ENCODE measurements at regions not wholly inside any gene's neighbourhood (a gene's known extent, or its start where the extent isn't known, plus 50 kb on each side); places are given as distances from the start of the nearest gene placed in this dataset.

DNA sequence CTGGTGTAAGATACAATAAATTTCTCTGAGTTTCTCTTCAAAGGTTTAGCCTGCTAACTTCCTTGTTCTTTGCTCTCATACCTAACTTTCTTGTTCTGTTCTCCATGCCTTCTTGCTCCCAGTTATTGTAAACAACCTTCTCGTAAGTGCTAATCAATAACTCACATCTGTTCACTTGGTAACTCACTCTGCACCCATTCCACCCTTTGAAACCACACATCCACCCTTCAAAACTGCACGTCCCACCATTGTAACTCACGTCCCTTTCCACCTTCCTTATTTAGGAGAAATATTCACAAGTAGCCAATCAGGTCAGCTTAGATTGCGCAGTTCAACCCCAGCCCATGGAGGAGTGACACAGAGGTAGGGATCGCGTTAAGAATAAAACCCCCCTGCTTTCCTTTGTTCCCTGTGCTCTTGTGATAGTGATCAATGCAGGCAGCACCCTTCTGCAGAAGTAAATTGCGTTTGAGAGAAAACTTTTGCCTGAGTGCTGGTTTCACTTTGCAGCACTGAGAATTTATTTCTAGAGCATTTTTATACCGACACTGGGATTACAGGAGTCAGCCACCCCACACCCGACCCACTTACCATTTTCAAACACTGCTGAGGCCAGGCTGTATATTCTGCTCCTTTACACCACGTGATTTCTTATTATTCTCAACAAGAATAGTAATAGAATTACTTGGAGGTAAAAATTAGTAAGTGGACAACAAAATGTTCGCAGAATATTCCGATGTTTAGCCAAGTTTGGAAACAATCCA is 789.2 kb upstream of the RGS18 start:
- H3K4me2 ChIP-seq (ENCODE audit: low read length, poor library complexity, severe bottlenecking): no peak overlapping the region
- no peak overlapping the region for H3K14ac ChIP-seq (ENCODE audit: low read length in 2 of 2)
- no peak overlapping the region for H3K27ac ChIP-seq (ENCODE audit: low read length, poor library complexity, severe bottlenecking)
- no peak overlapping the region for H3K4me3 ChIP-seq (ENCODE audit: insufficient read depth in 1 of 2, low read depth in 1 of 2, low read length in 2 of 2)
- H3K79me1 ChIP-seq (replicated peaks; ENCODE audit: low read length, poor library complexity, severe bottlenecking): no peaks in the 10 kb centered on the region
- H3K18ac ChIP-seq (ENCODE audit: low read depth in 1 of 2, low read length in 2 of 2): no peak overlapping the region
- H2BK120ac ChIP-seq (ENCODE audit: low read depth, low read length): no peak overlapping the region
- no peak overlapping the region for H4K8ac ChIP-seq (ENCODE audit: low read length)
- no peak overlapping the region for H4K91ac ChIP-seq (ENCODE audit: low read length)
- 74% methylated on average over 10 of the region's 12 CpGs for WGBS
- no peak overlapping the region for H2BK5ac ChIP-seq (ENCODE audit: low read depth, low read length, poor library complexity, severe bottlenecking)
- H2AK5ac ChIP-seq (ENCODE audit: low read length, severe bottlenecking): no peak overlapping the region
- no peaks in the 10 kb centered on the region for H3K36me3 ChIP-seq (ENCODE audit: control insufficient read depth in 1 of 2, insufficient read depth in 2 of 2, low read depth in 1 of 2, low read length in 2 of 2)
- peaks cover 22% of the 10 kb centered on the region for H3K9me3 ChIP-seq (ENCODE audit: control insufficient read depth, low read length)
- H3K9ac ChIP-seq (ENCODE audit: low read length): no peak overlapping the region
- no peaks in the 10 kb centered on the region for H3K27me3 ChIP-seq (ENCODE audit: control insufficient read depth in 1 of 2, insufficient read depth in 1 of 2, low read length in 2 of 2)
- H3K23ac ChIP-seq (ENCODE audit: low read length in 2 of 2): no peak overlapping the region
- H3K4me1 ChIP-seq (ENCODE audit: control insufficient read depth, insufficient read depth, low read depth, low read length): peaks cover 1% of the 10 kb centered on the region
- no peak for DNase-seq
- H2BK15ac ChIP-seq (ENCODE audit: low read depth, poor library complexity, severe bottlenecking): no peak overlapping the region
- H2AFZ ChIP-seq (ENCODE audit: low read depth, low read length): no peak overlapping the region
- H2BK12ac ChIP-seq (ENCODE audit: low read length in 2 of 2): no peak overlapping the region
- H3K4ac ChIP-seq (ENCODE audit: low read depth in 1 of 2, low read length in 2 of 2): no peak overlapping the region

DNA sequence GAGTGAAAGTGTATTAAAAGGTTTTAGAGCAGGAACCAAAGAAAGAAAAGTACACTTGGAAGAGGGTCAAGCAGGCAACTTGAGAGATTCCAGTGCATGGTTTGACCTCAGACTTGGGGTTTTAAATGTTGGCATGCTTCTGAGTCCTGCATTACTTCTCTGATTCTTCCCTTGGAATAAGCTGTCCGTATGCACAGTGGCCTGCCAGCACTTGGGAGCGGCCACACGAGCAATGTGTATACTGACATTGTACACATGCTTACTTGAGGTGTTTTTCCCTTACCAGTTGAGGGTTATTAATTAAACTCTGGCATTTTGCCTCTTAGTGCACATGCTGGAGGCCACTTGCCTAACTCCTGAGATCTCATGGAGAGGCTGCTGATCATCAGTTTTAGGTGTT is 786.6 kb upstream of the RGS18 start:
- no peak overlapping the region for H3K23ac ChIP-seq (ENCODE audit: low read length in 2 of 2)
- H3K79me1 ChIP-seq (replicated peaks; ENCODE audit: low read length, poor library complexity, severe bottlenecking): no peaks in the 10 kb centered on the region
- H4K91ac ChIP-seq (ENCODE audit: low read length): no peak overlapping the region
- no peak overlapping the region for H3K27ac ChIP-seq (ENCODE audit: low read length, poor library complexity, severe bottlenecking)
- no peak overlapping the region for H2BK5ac ChIP-seq (ENCODE audit: low read depth, low read length, poor library complexity, severe bottlenecking)
- H2AK5ac ChIP-seq (ENCODE audit: low read length, severe bottlenecking): no peak overlapping the region
- H4K8ac ChIP-seq (ENCODE audit: low read length): no peak overlapping the region
- WGBS: 91% methylated on average over 3 of the region's 3 CpGs
- no peak overlapping the region for H2BK120ac ChIP-seq (ENCODE audit: low read depth, low read length)
- no peak overlapping the region for H3K18ac ChIP-seq (ENCODE audit: low read depth in 1 of 2, low read length in 2 of 2)
- no peak overlapping the region for H2BK15ac ChIP-seq (ENCODE audit: low read depth, poor library complexity, severe bottlenecking)
- no peak for DNase-seq
- H3K14ac ChIP-seq (ENCODE audit: low read length in 2 of 2): no peak overlapping the region
- no peak overlapping the region for H2BK12ac ChIP-seq (ENCODE audit: low read length in 2 of 2)
- H3K36me3 ChIP-seq (ENCODE audit: control insufficient read depth in 1 of 2, insufficient read depth in 2 of 2, low read depth in 1 of 2, low read length in 2 of 2): no peaks in the 10 kb centered on the region
- no peak overlapping the region for H3K9ac ChIP-seq (ENCODE audit: low read length)
- H3K4me1 ChIP-seq (ENCODE audit: control insufficient read depth, insufficient read depth, low read depth, low read length): peaks cover 1% of the 10 kb centered on the region
- no peaks in the 10 kb centered on the region for H3K27me3 ChIP-seq (ENCODE audit: control insufficient read depth in 1 of 2, insufficient read depth in 1 of 2, low read length in 2 of 2)
- H2AFZ ChIP-seq (ENCODE audit: low read depth, low read length): no peak overlapping the region
- peaks cover 15% of the 10 kb centered on the region for H3K9me3 ChIP-seq (ENCODE audit: control insufficient read depth, low read length)
- H3K4me2 ChIP-seq (ENCODE audit: low read length, poor library complexity, severe bottlenecking): no peak overlapping the region
- H3K4me3 ChIP-seq (ENCODE audit: insufficient read depth in 1 of 2, low read depth in 1 of 2, low read length in 2 of 2): no peak overlapping the region
- no peak overlapping the region for H3K4ac ChIP-seq (ENCODE audit: low read depth in 1 of 2, low read length in 2 of 2)

- Histone ChIP-seq H2AFZ (ENCODE audit: low read depth, low read length) (no peak overlapping the region), H2BK120ac (ENCODE audit: low read depth, low read length) (no peak overlapping the region), H3K4me1 (ENCODE audit: control insufficient read depth, insufficient read depth, low read depth, low read length) (no peaks in the 10 kb centered on the region), H3K79me1 (replicated peaks; ENCODE audit: low read length, poor library complexity, severe bottlenecking) (no peaks in the 10 kb centered on the region), H3K4ac (ENCODE audit: low read depth in 1 of 2, low read length in 2 of 2) (no peak overlapping the region), H2AK5ac (ENCODE audit: low read length, severe bottlenecking) (no peak overlapping the region), H2BK5ac (ENCODE audit: low read depth, low read length, poor library complexity, severe bottlenecking) (no peak overlapping the region), H3K14ac (ENCODE audit: low read length in 2 of 2) (no peak overlapping the region), H4K8ac (ENCODE audit: low read length) (no peak overlapping the region), H2BK15ac (ENCODE audit: low read depth, poor library complexity, severe bottlenecking) (no peak overlapping the region), H3K9me3 (ENCODE audit: control insufficient read depth, low read length) (peaks cover 34% of the 10 kb centered on the region), H3K18ac (ENCODE audit: low read depth in 1 of 2, low read length in 2 of 2) (no peak overlapping the region), H4K91ac (ENCODE audit: low read length) (no peak overlapping the region), H3K23ac (ENCODE audit: low read length in 2 of 2) (no peak overlapping the region), H3K4me3 (ENCODE audit: insufficient read depth in 1 of 2, low read depth in 1 of 2, low read length in 2 of 2) (no peak overlapping the region), H3K36me3 (ENCODE audit: control insufficient read depth in 1 of 2, insufficient read depth in 2 of 2, low read depth in 1 of 2, low read length in 2 of 2) (no peaks in the 10 kb centered on the region), H3K27ac (ENCODE audit: low read length, poor library complexity, severe bottlenecking) (no peak overlapping the region), H3K9ac (ENCODE audit: low read length) (no peak overlapping the region), H3K4me2 (ENCODE audit: low read length, poor library complexity, severe bottlenecking) (no peak overlapping the region), H3K27me3 (ENCODE audit: control insufficient read depth in 1 of 2, insufficient read depth in 1 of 2, low read length in 2 of 2) (no peaks in the 10 kb centered on the region), H2BK12ac (ENCODE audit: low read length in 2 of 2) (no peak overlapping the region)
- DNase-seq: no peak
Observed at GRCh38 chr1:191388283-191388682, 770.0 kb upstream of the RGS18 start.

DNA sequence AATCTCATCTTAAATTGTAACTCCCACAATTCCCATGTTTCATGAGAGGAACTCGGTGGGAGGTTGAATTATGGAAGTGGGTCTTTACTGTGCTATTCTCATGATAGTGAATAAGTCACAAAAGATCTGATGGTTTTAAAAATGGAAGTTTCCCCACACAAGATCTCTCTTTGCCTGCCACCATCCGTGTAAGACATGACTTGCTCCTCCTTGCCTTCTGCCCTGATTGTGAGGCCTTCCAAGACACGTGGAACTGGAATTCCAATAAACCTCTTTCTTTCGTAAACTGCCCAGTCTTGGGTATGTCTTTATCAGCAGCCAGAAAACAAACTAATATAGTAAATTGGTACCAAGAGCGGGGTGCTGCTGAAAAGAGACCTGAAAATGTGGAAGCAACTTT is 761.6 kb upstream of the RGS18 start:
- no peak overlapping the region for H4K91ac ChIP-seq (ENCODE audit: low read length)
- no peak overlapping the region for H2BK12ac ChIP-seq (ENCODE audit: low read length in 2 of 2)
- H3K9me3 ChIP-seq (ENCODE audit: control insufficient read depth, low read length): peaks cover 34% of the 10 kb centered on the region
- DNase-seq: no peak
- no peak overlapping the region for H2BK5ac ChIP-seq (ENCODE audit: low read depth, low read length, poor library complexity, severe bottlenecking)
- H3K27me3 ChIP-seq (ENCODE audit: control insufficient read depth in 1 of 2, insufficient read depth in 1 of 2, low read length in 2 of 2): no peaks in the 10 kb centered on the region
- H2AFZ ChIP-seq (ENCODE audit: low read depth, low read length): no peak overlapping the region
- H3K4me1 ChIP-seq (ENCODE audit: control insufficient read depth, insufficient read depth, low read depth, low read length): no peaks in the 10 kb centered on the region
- no peaks in the 10 kb centered on the region for H3K79me1 ChIP-seq (replicated peaks; ENCODE audit: low read length, poor library complexity, severe bottlenecking)
- H3K4ac ChIP-seq (ENCODE audit: low read depth in 1 of 2, low read length in 2 of 2): no peak overlapping the region
- H3K23ac ChIP-seq (ENCODE audit: low read length in 2 of 2): no peak overlapping the region
- H2BK15ac ChIP-seq (ENCODE audit: low read depth, poor library complexity, severe bottlenecking): no peak overlapping the region
- no peak overlapping the region for H3K4me3 ChIP-seq (ENCODE audit: insufficient read depth in 1 of 2, low read depth in 1 of 2, low read length in 2 of 2)
- H2AK5ac ChIP-seq (ENCODE audit: low read length, severe bottlenecking): no peak overlapping the region
- H3K9ac ChIP-seq (ENCODE audit: low read length): no peak overlapping the region
- no peak overlapping the region for H3K18ac ChIP-seq (ENCODE audit: low read depth in 1 of 2, low read length in 2 of 2)
- no peak overlapping the region for H2BK120ac ChIP-seq (ENCODE audit: low read depth, low read length)
- 81% methylated on average over 4 of the region's 5 CpGs for WGBS
- H3K4me2 ChIP-seq (ENCODE audit: low read length, poor library complexity, severe bottlenecking): no peak overlapping the region
- no peak overlapping the region for H4K8ac ChIP-seq (ENCODE audit: low read length)
- H3K36me3 ChIP-seq (ENCODE audit: control insufficient read depth in 1 of 2, insufficient read depth in 2 of 2, low read depth in 1 of 2, low read length in 2 of 2): no peaks in the 10 kb centered on the region
- no peak overlapping the region for H3K27ac ChIP-seq (ENCODE audit: low read length, poor library complexity, severe bottlenecking)
- H3K14ac ChIP-seq (ENCODE audit: low read length in 2 of 2): no peak overlapping the region

Measured in mesenchymal stem cell (in vitro differentiated cells and primary cell).